ENCODE measurements at regions not wholly inside any gene's neighbourhood (a gene's known extent, or its start where the extent isn't known, plus 50 kb on each side); places are given as distances from the start of the nearest gene placed in this dataset.

DNA sequence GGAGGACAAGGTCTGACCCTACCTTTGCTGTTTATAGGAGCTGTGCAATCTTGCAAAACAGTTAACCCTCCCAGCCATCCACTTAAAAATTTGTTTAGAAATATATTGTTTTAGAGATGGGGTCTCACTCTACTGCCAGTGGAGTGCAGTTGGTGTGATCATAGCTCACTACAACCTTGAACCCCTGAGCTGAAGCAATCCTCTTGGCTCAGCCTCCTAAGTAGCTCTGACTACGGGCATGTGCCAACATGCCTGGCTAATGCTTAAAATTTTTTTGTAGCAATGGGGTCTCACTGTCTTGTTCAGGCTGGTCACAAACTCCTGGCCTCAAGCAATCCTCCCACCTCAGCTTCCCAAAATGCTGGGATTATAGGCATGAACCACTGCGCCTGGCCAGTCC is 120.2 kb upstream of the PJA2 start:
- DNase-seq: no peak

DNA sequence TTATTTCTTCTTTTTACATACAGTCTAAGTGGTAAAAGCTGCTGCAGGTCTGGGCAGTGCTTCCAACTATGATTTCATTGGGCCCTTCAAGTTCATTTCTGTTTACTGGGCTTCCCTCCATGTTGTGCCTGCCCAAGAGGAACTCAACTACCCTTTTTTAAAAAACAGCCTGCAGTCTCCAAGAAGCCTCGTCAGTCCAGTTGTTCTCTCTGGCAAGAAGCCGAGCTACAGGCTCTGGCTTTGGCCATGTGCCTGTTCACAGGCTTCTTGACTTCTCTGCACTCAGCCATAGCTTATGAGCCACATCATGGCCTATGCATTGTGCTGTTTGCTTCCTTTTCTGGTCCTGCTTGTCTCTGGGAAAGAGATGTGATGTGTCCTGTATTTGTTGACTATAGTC is 119.7 kb upstream of the PJA2 start:
- peak; percentile 11 for DNase-seq

GRCh38 chr5:109524555-109524954 is 114.8 kb upstream of the PJA2 start:
- no peak for DNase-seq

GRCh38 chr5:109524026-109524425 is 114.3 kb upstream of the PJA2 start:
- no peak for DNase-seq

DNA sequence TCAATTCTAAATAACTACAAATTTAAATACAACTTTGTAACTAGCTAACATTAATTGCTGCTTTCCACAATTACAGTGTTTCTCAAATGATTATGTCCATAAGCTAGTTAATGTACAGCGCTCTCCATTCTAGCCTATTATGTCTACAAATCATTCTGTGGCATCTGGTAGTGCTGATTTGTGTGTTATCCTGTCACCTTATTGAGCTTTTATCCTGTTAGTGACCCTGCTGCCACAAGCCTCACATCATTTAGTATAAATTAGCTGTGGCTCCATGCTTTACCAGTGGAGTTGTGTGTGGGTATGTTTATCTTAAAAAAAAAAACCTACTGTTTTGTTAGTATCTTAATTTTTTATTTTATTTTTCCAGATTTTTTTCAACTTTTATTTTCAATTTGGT is 112.6 kb upstream of the PJA2 start:
- DNase-seq: no peak

DNA sequence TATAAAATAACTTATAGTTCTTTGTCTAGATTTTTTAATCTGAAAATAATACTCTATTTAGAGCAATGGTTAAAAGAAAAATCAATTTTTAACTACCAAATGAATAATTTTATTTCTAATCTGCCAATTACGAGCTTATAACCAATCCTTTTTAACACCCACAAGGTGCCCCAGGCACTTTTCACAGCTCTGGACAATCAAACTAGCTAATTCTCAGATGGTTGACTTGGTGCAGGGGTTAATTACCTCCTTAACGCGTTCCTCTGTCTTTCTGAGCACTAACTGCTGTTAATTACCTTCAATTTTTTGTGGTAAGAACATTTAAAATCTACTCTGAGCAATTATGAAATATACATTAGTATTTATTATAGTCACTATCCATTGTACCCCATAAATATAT is 109.6 kb upstream of the PJA2 start:
- no peak for DNase-seq

DNA sequence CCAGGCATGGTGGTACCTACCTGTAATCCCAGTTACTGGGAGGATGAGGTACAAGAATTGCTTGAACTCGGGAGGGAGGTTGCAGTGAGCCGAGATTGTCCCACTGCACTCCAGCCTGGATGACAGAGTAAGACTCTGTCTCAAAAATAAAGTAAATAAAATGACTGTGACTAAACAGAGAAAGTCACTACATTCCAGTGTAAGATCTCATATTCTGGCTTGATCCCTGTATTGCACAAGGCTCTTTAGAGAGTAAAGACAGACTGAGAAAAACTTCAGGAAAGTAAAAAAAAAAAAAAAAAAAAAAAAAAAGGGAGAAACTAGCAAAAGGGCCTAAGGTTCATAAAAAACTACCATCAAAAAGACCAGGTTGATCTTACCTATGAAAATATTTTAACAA is 106.6 kb upstream of the PJA2 start:
- peak; percentile 71 for DNase-seq

DNA sequence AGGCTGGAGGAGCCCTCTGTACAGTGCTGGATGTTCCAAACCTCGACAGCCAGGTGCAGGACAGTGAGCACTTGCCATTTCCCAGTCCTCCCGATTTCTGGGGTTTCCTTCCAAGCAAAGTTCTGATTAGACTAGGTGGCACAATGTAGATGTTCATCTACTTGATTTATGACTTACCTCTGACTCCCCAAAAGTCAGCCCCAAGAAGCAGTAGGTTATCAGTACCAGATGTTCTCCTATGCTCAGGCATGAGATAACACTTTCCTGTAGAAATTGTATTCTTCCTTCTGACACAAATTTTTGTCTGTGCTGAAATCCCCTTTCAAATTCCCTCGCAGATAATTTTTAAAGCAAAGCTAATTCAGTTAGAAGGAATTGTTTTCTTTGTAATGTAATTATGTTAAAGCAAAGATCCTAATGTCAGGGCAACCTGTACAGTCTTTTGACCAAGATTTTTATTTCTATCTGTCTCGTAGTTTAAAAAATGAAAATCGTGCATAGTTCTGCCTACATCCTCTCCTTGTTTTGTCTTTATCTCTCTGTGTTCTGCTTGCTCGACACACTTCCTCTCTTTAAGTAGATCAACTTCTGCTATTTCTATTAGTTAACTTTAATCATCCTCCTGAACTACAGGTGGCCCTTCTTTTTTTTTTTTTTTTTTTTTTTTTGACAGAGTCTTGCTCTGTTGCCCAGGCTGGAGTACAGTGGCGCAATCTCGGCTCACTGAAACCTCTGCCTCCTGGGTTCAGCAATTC is 102.4 kb upstream of the PJA2 start:
- no peak for DNase-seq

DNA sequence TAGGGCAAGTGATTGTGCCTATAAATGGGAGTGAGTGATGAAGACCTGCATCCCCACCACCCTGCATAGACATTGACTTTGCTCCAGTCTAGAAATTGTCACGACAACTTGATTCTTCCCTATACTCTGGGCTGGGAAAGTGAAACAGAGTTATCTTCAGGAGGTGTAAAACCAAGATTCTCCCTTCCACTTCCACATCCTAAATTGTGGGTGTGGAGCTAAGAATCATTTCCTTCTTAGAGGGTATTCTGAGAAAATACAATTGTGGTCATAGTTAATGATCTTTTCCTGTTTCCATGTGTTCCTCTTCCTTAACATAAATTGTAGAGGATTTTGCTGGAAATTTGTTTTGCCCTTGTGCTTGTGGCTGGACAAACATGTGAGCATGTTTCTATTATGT is 96.8 kb upstream of the PJA2 start:
- DNase-seq: no peak

GRCh38 chr5:109496112-109496511 is 86.3 kb upstream of the PJA2 start:
- DNase-seq: no peak

GRCh38 chr5:109487753-109488420 is 78.1 kb upstream of the PJA2 start:
- DNase-seq: no peak

- no peak for DNase-seq
These were observed 76.5 kb upstream of the PJA2 start for GRCh38 chr5:109486200-109486804.

DNA sequence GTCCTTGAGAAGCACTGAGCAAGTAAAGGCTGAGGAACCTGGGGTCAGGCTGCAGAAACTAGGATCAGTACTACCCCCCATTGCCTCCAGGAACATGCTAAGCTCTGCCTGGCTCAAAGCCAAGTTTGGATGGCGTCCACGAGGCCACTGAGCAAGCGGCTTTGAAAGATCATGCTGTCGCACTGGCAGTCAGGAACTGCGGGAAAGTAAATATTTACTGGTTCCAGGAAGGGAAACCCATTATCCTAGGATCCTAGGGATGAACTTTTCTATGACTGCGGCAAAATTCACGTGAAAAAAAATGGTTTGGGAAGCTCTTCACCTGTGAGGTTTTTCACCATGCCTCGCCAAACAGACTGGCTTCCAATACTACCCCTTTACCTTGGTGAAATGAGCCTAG is 75.3 kb upstream of the PJA2 start:
- no peak for DNase-seq

DNA sequence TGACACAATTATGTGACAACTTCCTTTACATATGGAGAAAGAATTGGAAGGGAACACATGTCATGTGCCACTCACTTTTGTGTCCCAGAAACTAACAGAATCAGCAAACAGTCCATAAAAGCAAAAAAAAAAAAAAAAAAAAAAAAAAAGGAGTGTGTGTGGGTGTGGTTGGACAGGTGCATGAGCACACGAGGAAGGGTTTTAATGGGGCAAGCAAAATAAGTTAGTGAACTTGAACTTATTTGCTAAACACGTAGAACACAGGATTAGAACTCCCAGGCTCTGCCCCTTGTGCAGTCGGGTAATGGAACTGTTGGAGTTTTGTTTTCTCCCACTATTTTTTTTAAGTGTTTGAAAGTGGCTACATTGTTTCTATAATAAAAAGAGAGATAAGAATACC is 74.8 kb upstream of the PJA2 start:
- DNase-seq: no peak

DNA sequence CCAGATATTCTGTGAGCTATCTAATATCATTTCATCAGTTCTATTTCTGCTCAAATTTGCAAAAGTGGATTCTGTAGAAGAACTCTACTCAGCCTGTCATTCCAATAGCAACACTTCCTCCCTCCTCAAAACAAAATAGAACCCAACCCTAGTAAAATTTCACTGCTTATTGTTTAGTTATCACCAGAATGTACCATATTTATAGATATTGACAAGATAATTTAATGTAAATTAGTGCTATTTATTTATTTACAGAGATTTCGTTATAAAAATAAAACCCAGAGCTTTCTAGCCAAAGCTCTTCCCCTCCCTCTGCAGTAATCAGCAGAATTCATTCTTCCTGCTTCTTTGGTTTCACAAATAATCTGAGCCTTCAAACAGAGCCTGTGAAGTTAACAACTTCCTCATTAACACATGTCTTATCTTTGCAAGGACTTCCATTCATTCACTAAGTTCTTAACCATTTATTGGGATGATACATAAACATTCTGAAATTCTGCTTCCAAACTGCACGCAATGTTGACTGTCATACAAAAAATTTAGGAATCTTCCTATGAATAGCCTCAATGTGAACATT is 73.7 kb upstream of the PJA2 start:
- no peak for DNase-seq

- DNase-seq: no peak
These were observed 73.0 kb upstream of the PJA2 start for GRCh38 chr5:109482748-109483147.

- peak; percentile 30 for DNase-seq
These were observed 69.6 kb upstream of the PJA2 start for GRCh38 chr5:109479260-109479860.

DNA sequence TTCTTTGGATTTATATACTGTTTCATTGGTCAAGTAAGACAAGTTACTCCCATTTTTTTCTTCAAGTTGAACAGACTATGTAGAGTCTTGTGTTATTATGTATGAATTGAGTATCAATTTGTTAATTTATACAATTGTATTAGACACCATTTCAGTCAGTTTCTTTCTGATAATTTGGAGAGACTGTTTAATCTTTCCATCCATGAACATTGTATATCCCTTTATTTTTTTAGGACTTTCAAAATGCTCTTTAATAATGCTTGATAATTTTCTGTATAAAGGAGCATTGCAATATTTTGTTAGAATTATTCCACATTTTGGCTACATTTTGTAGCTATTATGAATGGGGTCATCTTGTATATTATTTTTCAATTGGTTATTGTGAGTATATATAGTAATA is 69.1 kb upstream of the PJA2 start:
- DNase-seq: no peak

DNA sequence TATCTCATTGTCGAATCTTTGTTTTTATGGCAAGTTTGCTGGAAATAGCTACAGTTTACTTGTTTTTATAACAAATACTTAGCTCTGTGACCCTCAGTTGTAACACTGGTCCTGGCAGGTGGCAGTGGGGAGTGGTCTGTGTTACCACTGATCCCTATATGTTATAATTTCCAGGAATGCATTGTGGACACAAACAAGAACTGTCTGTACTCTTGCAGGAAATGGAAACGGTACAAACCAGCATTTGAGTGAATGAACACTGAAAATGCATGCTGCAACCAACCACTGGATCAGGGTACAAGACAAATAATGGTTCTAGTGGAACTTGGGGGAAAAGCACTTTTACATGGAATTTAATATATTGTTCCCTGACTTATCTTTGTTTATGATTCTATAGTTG is 66.5 kb upstream of the PJA2 start:
- DNase-seq: no peak

GRCh38 chr5:109469896-109470662 is 60.3 kb upstream of the PJA2 start:
- no peak for DNase-seq

DNA sequence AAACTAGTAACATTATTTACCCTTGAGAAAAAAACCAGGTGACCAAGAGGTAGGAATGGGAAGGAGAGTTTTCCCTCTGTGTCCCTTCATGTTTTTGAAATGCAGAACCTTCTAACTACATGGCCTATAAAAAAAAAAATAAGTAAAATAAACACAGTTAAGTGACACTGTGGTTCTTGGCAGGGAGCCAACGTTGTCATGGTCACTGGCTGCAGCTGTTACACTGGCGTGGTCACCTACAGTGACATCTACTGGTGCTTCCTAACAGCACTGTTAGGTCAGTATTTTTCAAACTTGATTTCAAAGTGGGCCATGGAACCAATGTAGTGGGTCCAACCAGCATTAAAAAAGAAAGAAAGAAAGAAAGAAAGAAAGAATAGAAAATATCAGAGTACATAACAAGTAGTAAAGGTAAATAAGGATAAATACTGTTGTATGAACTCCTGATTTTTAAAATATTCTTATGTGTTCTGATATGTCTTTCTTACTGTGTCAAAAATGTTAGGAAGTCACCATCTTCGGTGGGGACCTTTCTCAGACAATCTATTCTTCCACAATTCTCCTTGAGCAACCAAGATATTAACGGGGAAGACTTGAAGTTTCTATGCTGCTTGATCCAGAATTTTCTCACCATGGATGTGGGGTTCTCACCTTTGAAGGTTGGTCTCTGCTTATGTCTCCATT is 59.1 kb upstream of the PJA2 start:
- peak; percentile 94 for DNase-seq

- DNase-seq: no peak
These were observed 58.5 kb upstream of the PJA2 start for GRCh38 chr5:109468288-109468676.

All from fibroblast of skin of back (primary cell).